ENCODE measurements at regions not wholly inside any gene's neighbourhood (a gene's known extent, or its start where the extent isn't known, plus 50 kb on each side); places are given as distances from the start of the nearest gene placed in this dataset.
"Not testable (repeated sequence)": the region's sequence is repeated elsewhere in the genome, so short reads cannot be mapped to it uniquely, and the experiment has no call there.

DNA sequence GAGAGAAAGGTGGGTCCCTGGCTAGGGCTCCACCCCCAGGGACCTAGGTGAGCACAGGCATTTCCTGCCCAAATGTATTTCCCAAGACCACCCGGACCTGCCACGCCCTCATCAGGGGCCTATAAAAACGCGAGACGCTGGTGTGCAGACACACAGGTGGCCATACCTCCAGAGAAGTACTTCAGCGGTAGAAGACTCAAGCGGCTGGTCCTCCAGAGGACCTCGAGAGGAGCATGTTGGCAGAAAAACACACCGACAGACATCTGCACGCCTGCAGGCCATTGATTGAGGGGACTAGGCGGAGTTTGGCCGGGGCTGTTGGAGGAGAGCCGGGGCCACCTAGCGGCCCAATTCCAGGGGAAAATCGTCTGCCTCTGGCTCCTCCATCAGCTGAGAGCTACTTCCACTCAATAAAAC is 695.8 kb upstream of the MMS22L start:
- POLR2A ChIA-PET = no interaction called here
- Histone ChIP-seq H3K27me3 (ENCODE audit: control insufficient read depth, insufficient read depth, low read length) (no peaks in the 10 kb centered on the region), H3K36me3 (ENCODE audit: control insufficient read depth, insufficient read depth, low read length) (no peaks in the 10 kb centered on the region), H3K4me3 (ENCODE audit: low read depth, low read length) (no peak overlapping the region)
- no peak for DNase-seq (ENCODE audit: low read depth)
- CTCF ChIA-PET = no interaction called here
- TF ChIP-seq, protein P1, sequence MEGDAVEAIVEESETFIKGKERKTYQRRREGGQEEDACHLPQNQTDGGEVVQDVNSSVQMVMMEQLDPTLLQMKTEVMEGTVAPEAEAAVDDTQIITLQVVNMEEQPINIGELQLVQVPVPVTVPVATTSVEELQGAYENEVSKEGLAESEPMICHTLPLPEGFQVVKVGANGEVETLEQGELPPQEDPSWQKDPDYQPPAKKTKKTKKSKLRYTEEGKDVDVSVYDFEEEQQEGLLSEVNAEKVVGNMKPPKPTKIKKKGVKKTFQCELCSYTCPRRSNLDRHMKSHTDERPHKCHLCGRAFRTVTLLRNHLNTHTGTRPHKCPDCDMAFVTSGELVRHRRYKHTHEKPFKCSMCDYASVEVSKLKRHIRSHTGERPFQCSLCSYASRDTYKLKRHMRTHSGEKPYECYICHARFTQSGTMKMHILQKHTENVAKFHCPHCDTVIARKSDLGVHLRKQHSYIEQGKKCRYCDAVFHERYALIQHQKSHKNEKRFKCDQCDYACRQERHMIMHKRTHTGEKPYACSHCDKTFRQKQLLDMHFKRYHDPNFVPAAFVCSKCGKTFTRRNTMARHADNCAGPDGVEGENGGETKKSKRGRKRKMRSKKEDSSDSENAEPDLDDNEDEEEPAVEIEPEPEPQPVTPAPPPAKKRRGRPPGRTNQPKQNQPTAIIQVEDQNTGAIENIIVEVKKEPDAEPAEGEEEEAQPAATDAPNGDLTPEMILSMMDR (IDR thresholded peaks at IDR 0.05; ENCODE audit: insufficient read depth, low read depth, low read length) = no peak

DNA sequence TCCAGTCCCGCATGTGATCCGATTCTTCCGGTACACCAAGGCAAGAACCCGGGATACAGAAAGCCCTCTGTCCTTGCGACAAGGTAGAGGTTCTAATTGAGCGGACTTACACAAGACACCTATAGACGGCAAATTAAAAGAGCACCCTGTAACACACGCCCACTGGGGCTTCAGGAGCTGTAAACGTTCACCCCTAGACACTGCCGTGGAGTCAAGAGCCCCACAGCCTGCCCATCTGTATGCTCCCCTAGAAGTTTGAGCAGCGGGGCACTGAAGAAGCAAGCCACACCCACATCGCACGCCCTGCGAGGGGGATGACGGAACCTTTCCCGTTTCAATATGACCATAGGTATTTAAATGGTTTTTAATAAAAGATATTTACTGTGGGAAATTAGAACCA is 696.3 kb upstream of the MMS22L start:
- H3K4me3 ChIP-seq (ENCODE audit: low read depth, low read length); H3K27me3 ChIP-seq (ENCODE audit: control insufficient read depth, insufficient read depth, low read length); POLR2A ChIA-PET; H3K36me3 ChIP-seq (ENCODE audit: control insufficient read depth, insufficient read depth, low read length); CTCF ChIA-PET; DNase-seq (ENCODE audit: low read depth): not testable (repeated sequence)

DNA sequence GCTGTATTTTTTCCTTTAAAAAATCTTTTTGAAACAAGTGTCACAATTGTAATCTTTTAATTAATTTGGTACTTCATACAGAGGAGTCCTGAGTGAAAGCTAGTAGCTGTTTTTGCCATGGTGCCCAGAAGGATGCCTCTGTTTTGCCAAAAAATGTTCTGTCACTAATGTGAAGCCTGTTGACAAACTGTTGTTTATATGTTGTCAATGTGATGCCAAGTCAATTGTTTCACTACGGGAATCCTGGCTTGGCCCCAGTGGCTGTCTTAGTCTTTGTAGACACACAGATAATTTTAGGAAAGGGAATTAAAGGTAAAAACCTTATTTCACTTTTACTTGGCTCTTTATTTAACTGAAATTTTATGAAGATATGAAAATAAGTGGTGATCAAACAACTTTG is 706.4 kb upstream of the MMS22L start:
- TF ChIP-seq, protein P1 (IDR thresholded peaks at IDR 0.05; ENCODE audit: insufficient read depth, low read depth, low read length) = no peak
- H3K36me3 ChIP-seq (ENCODE audit: control insufficient read depth, insufficient read depth, low read length) = no peaks in the 10 kb centered on the region
- POLR2A ChIA-PET = no interaction called here

DNA sequence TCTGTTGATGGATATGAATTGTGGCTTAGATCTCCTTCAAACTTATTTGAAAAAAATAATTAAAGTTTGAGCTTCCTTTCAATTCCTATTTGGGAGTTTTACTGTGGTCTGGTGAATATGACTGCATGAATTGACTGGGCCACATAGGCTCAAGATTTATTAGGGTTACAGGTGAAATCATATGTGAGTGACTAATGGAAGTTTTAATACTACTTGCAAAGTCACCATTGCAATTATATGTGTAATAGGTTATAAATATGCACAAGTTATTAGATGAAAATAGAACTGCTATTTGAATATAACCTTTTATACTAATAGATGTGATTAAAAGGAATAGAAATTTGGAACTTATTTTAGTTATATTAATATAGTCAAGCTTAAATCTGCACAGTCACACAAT is 712.1 kb upstream of the MMS22L start:
- TF ChIP-seq, protein P1 (IDR thresholded peaks at IDR 0.05; ENCODE audit: insufficient read depth, low read depth, low read length) = no peak
- ChIA-PET CTCF (no interaction called here), POLR2A (no interaction called here)
- no peak for DNase-seq (ENCODE audit: low read depth)
- Histone ChIP-seq H3K27me3 (ENCODE audit: control insufficient read depth, insufficient read depth, low read length) (no peaks in the 10 kb centered on the region), H3K4me3 (ENCODE audit: low read depth, low read length) (no peak overlapping the region), H3K36me3 (ENCODE audit: control insufficient read depth, insufficient read depth, low read length) (no peaks in the 10 kb centered on the region)

More for the DNA sequence above, 706.4 kb upstream of the MMS22L start:
- DNase-seq (ENCODE audit: low read depth) = no peak
- CTCF ChIA-PET = no interaction called here
- Histone ChIP-seq H3K4me3 (ENCODE audit: low read depth, low read length) (no peak overlapping the region), H3K27me3 (ENCODE audit: control insufficient read depth, insufficient read depth, low read length) (no peaks in the 10 kb centered on the region)

DNA sequence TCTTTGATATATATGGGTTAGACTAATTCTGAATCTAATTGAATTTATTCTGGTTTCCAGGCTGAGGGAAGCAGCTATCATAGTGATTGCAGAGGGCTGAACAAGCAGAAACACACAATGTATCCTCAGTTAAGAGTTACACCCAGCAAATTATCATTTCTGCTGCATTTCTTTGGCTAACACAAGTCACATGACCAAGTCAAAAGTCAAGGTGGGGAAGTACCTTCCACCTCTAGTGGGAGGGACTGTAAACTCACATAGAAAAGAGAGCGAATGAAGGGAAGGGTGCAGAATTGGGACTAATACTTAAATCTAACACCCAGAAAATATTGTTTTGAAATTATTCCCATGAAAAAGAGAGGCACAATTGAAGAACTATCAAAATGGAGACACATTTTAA is 719.7 kb upstream of the MMS22L start:
- TF ChIP-seq, protein P1 (IDR thresholded peaks at IDR 0.05; ENCODE audit: insufficient read depth, low read depth, low read length) = no peak
- Histone ChIP-seq H3K27me3 (ENCODE audit: control insufficient read depth, insufficient read depth, low read length) (no peaks in the 10 kb centered on the region), H3K36me3 (ENCODE audit: control insufficient read depth, insufficient read depth, low read length) (no peaks in the 10 kb centered on the region), H3K4me3 (ENCODE audit: low read depth, low read length) (no peak overlapping the region)
- no peak for DNase-seq (ENCODE audit: low read depth)
- ChIA-PET CTCF (no interaction called here), POLR2A (no interaction called here)

DNA sequence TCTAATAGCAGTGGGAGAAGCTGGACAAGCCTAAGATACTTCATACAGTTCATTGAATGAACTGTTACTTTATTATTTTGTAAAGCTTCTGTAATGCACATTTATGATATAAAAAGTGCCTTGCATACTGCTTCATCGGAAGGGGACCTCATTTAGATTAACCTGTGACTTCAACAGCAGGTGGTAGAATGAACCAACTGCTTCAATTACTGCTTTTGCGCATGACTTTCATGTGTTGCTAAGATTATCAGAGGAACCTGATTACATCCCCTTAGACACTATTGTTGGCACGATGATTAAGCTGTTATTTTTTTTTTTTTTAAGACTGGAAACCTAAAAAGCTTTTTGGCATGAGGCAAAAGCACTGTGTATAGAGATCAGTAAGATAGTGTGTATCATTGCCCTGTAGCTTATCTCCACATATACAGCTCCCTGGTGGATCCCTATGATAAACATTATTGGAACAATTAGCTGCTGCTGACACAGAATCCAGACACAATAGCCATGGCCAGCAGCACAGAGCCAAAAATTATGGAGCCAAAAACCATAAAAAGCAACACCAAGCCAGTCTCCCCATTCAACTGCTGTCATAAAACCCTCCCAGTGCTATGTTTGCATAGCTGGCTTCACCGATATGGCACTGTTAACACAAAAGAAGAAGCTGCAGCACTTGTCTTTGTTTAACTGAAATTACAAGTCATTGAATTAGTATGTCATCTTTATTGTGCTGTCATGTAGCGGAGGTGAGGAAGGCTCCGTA is 731.6 kb upstream of the MMS22L start:
- Histone ChIP-seq H3K27me3 (ENCODE audit: control insufficient read depth, insufficient read depth, low read length) (no peaks in the 10 kb centered on the region), H3K36me3 (ENCODE audit: control insufficient read depth, insufficient read depth, low read length) (no peaks in the 10 kb centered on the region), H3K4me3 (ENCODE audit: low read depth, low read length) (no peak overlapping the region)
- TF ChIP-seq, protein P1 (IDR thresholded peaks at IDR 0.05; ENCODE audit: insufficient read depth, low read depth, low read length) = no peak
- DNase-seq (ENCODE audit: low read depth) = no peak
- ChIA-PET CTCF (no interaction called here), POLR2A (no interaction called here)

All from BJ (cell line).